Erythroblast (primary cell): ENCODE measurements at regions not wholly inside any gene's neighbourhood (a gene's known extent, or its start where the extent isn't known, plus 50 kb on each side); places are given as distances from the start of the nearest gene placed in this dataset.
"Not testable (repeated sequence)": the region's sequence is repeated elsewhere in the genome, so short reads cannot be mapped to it uniquely, and the experiment has no call there.

Experiments used
- DNase-seq, 2 experiments: peaks; one replicate each; lab custom pipeline; 2025; lab: John Stamatoyannopoulos, UW
- GATA1 ChIP-seq: IDR thresholded peaks from 2 replicates; pipeline ENCODE4 v1.6.1; 2011; ENCODE audit warnings: low read depth, mild to moderate bottlenecking, control low read depth, low read length, moderate library complexity
- POLR2A ChIP-seq: IDR thresholded peaks from 2 replicates; pipeline ENCODE4 v1.6.1; 2011; ENCODE audit warnings: mild to moderate bottlenecking, low read length

- TF ChIP-seq GATA1, result no peak
- no peak for TF ChIP-seq POLR2A
- DNase-seq, result no peak
These were observed 161.1 kb downstream of the MRPS30 start for GRCh38 chr5:44969825-44970224.

DNA sequence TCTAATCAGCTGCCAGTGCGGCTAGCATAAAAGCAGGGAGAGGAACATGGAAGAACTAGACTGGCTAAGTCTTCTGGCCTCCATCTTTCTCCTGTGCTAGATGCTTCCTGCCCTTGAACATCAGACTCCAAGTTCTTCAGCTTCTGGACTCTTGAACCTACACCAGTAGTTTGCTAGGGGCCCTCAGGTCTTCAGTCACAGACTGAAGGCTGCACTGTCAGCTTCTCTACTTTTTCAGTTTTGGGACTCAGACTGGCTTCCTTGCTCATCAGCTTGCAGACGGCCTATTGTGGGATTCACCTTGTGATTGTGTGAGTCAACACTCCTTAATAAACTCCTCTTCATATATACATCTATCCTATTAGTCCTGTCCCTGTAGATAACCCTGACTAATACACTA, 162.2 kb downstream of the MRPS30 start:
- not testable (repeated sequence) for DNase-seq

- no peak for DNase-seq
- no peak for TF ChIP-seq GATA1
- no peak for TF ChIP-seq POLR2A
These were observed 166.1 kb downstream of the MRPS30 start for GRCh38 chr5:44974813-44975212.

DNA sequence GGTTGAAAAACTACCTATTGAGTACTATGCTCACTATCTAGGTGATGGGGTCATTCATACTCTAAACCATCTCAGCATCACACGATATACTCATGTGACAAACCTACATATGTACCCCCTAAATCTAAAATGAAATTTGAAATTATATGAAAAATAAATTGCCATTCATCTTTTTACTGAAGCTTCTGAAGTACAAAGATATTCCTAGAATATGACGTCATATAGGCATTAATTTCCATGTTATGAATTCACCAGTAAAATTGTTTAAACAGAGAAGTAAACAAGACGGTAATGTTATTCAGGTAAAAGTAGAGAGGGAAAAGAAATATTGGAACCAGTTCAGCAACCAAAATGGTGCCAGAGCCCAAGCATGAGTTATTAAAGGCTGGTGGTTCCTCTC, 173.0 kb downstream of the MRPS30 start:
- DNase-seq, result no peak
- TF ChIP-seq GATA1, result no peak
- TF ChIP-seq POLR2A, result no peak

GRCh38 chr5:44983006-44983405, 174.3 kb downstream of the MRPS30 start:
- no peak for TF ChIP-seq POLR2A
- no peak for TF ChIP-seq GATA1
- DNase-seq, result peak; percentile 1 to 16

GRCh38 chr5:44987026-44987425, 178.3 kb downstream of the MRPS30 start:
- no peak for DNase-seq
- TF ChIP-seq GATA1 (no peak), POLR2A (no peak)

- DNase-seq, result no peak
- no peak for TF ChIP-seq GATA1
- TF ChIP-seq POLR2A, result no peak
These were observed 182.9 kb downstream of the MRPS30 start for GRCh38 chr5:44991693-44992092.

- no peak for DNase-seq
- TF ChIP-seq GATA1 (no peak), POLR2A (no peak)
These were observed 184.5 kb downstream of the MRPS30 start for GRCh38 chr5:44993286-44993685.

DNA sequence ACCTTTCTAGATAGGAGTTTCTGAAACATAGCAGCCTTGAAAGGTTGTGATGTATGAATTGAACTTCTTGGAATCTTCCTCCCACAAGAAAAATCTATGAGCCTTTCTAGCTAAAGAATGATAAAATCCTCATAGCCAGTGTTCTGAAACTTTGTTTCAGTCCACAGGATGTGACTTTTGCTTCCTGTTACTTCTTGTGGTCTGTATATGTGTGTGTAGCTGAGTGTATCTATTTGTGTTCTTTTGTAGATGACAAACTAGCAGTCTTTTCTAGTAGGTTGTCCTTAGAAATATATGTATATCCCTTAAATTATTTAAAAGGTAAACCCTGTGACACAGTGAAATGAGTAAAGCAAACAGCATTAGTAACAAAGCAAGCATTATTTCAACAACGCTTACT, 188.8 kb downstream of the MRPS30 start:
- TF ChIP-seq GATA1 (no peak), POLR2A (no peak)
- DNase-seq, result no peak

- DNase-seq, result not testable (repeated sequence)
These were observed 198.4 kb downstream of the MRPS30 start for GRCh38 chr5:45007102-45007501.

- no peak for DNase-seq
- no peak for TF ChIP-seq POLR2A
- TF ChIP-seq GATA1, result no peak
These were observed 208.8 kb downstream of the MRPS30 start for GRCh38 chr5:45017568-45017967.

- DNase-seq, result no peak
- no peak for TF ChIP-seq POLR2A
- TF ChIP-seq GATA1, result no peak
These were observed 220.8 kb downstream of the MRPS30 start for GRCh38 chr5:45029553-45029952.

DNA sequence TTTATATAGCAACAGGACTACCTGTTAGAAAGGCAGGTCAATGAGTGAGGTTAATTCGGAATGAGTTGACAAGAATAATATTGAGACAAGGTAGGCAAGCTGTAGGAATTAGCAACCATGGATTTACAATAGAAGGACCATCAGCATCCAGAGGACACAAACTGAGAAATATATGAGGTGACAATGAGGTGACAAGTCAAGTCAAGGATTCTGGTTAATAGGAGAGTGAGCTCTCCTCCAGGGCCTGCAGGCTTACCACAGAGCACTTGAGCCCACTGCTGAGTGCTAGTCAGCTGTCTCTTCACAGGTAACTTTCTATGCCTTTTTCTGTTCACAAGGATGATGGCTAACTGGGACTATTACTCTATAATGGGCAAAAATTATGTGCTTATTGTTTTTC, 227.2 kb downstream of the MRPS30 start:
- DNase-seq, result no peak
- TF ChIP-seq POLR2A, result no peak

- no peak for TF ChIP-seq GATA1
These were observed 229.2 kb downstream of the MRPS30 start for GRCh38 chr5:45037927-45038326.

DNA sequence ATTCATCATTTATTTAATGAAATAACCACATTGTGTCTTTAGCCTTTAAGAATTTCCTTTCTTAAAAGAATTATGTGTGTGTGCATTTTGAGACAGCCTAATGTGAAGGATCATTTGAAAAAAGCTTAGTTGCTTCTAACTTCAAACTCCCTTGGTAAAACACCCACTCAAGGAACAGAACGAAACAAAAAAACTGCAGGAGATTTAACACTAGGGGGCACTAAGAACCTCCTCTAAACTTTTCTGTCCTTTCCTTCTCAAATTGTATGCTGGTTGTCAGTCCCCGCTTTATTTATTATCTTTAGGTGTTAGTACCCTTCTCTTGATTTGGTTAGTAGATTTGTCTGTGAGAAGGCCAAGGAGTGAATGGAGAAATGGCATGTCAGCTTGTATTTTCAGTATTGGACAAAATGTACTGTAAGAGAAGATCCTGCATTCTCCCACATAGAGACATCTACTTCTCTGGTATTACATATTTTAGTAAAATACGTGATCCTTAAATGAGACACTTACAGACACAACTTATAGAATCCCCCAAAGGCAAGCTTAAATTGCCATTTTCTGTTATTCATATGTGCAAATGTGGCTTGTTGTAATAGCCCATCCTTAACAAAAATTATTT, 229.7 kb downstream of the MRPS30 start:
- DNase-seq, result peak; percentile 44 to 53
- TF ChIP-seq GATA1 (no peak), POLR2A (no peak)

More at GRCh38 chr5:45037927-45038326, 229.2 kb downstream of the MRPS30 start:
- DNase-seq, result no peak

DNA sequence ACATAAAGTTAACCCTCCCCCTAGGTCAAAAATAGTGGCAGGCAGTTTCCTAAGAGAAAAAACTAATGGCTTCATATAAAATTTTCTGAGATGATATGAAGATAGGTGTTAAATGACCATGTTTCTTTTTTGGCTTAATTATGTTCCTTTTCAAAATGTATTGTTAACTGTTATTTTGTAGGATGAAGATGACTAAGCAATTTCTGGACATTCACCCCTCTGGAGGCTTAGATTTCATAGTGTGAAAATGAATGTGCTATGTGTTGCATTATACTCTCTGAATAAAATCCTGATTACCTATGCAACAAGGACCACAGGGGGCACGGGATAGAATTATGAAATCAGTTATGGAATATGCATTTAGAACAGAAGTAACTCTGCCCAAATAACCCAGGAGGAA, 233.5 kb downstream of the MRPS30 start:
- TF ChIP-seq POLR2A (no peak), GATA1 (no peak)
- DNase-seq, result no peak
